ENCODE measurements at regions not wholly inside any gene's neighbourhood (a gene's known extent, or its start where the extent isn't known, plus 50 kb on each side); places are given as distances from the start of the nearest gene placed in this dataset.
A peak's percentile ranks its signal among the peaks of the same experiment; 100 is the strongest.

DNA sequence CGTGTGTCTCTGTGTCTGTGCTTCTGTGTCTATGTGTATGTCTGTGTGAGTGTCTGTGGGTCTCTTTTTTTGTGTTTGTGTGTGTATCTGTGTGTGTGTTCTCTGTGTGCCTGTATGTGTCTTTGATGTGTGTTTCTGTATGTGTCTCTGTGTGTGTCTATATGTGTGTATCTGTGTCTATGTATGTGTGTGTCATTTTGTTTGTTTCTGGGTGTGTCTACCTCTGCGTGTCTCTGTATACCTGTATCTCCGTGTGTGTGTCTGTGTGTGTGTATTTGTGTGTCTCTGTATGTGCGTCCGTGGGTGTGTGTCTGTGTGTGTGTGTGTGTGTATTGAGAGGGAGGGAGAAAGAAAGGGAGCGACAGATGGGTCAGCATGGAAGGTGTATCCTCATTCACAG lies 106.3 kb upstream of the TRABD2B start:
- Histone ChIP-seq H3K27me3 (ENCODE audit: low read depth) (no peaks in the 10 kb centered on the region), H3K36me3 (replicated peaks) (no peaks in the 10 kb centered on the region), H3K9me3 (no peaks in the 10 kb centered on the region), H3K4me1 (no peaks in the 10 kb centered on the region), H3K4me3 (no peak overlapping the region)
- DNase-seq (ENCODE audit: low spot score in 2 of 2): no peak
- in situ Hi-C loops (cut with MboI; ENCODE audit: low sequenced_read_pairs): no loop called here

DNA sequence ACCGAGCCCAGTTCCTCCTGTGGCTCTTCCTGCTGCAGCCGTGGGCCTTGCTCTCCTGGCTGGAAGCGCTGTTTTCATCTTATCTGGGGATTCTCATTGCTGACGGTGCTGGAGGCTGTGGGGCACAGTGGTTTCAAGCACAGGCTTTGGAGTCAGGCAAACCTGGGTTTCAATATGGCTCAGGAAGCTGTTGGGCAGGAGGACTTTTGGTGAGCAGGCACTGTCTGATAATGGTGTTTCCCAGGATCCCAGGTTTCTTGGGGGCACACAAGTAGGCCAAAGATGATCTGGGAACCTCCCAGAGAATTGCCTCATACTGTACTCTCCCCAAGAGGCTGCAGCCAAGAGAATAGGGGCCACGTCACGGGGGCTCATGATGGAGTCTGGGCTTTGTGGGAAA lies 105.6 kb upstream of the TRABD2B start:
- Histone ChIP-seq H3K36me3 (replicated peaks) (no peaks in the 10 kb centered on the region), H3K4me3 (no peak overlapping the region), H3K9me3 (no peaks in the 10 kb centered on the region), H3K4me1 (no peaks in the 10 kb centered on the region), H3K27me3 (ENCODE audit: low read depth) (no peaks in the 10 kb centered on the region)
- DNase-seq (ENCODE audit: low spot score in 2 of 2): no peak
- in situ Hi-C loops (cut with MboI; ENCODE audit: low sequenced_read_pairs): no loop called here

DNA sequence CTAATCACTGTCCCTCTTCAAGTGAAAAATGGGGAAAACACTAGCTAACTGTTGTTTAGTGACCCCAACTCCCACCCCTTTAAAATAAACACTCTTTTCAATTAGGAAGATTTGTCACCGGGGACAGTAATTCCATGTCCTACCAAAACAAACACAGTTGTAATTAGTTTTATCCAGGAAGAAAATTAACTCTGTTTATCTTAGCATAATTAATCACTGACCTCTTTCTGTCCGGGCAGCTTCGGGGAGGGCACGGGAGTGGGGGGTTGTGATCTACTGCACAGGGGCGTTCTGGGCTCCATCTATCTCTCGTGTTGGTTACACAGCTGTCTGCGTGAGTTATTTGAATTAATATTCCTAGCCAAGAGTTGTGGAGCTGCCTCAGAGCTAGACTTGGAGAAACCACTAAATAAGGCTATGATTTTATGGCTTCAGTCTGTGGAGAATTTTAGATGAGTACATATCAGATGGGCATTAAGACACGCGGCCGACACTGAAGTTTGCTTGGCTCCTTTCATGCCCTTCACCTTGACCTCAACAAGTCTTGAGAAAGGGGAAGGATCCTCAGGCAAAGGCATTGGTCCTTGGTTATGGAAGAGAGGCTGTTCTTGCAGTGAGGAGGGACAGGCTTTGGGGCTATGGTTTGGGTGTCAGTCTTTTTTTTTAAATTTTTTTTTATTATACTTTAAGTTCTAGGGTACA lies 102.0 kb upstream of the TRABD2B start:
- in situ Hi-C loops (cut with MboI; ENCODE audit: low sequenced_read_pairs): loop anchor here (10.0 kb wide), 1 partner anchor 136 kb away; no protein-coding TSS in a partner anchor
- Histone ChIP-seq H3K27me3 (ENCODE audit: low read depth) (no peaks in the 10 kb centered on the region), H3K4me1 (no peaks in the 10 kb centered on the region), H3K36me3 (replicated peaks) (no peaks in the 10 kb centered on the region), H3K9me3 (no peaks in the 10 kb centered on the region), H3K4me3 (no peak overlapping the region)
- DNase-seq (ENCODE audit: low spot score in 2 of 2): no peak

GRCh38 chr1:48093696-48094528 lies 96.7 kb upstream of the TRABD2B start:
- H3K9me3 ChIP-seq: no peaks in the 10 kb centered on the region
- no peaks in the 10 kb centered on the region for H3K4me1 ChIP-seq
- H3K27me3 ChIP-seq (ENCODE audit: low read depth): no peaks in the 10 kb centered on the region
- DNase-seq (ENCODE audit: low spot score in 2 of 2): peak; percentile 38 to 79
- H3K36me3 ChIP-seq (replicated peaks): no peaks in the 10 kb centered on the region
- in situ Hi-C loops (cut with MboI; ENCODE audit: low sequenced_read_pairs): loop anchor here (10.0 kb wide), 1 partner anchor 141 kb away; no protein-coding TSS in a partner anchor
- H3K4me3 ChIP-seq: no peak overlapping the region

DNA sequence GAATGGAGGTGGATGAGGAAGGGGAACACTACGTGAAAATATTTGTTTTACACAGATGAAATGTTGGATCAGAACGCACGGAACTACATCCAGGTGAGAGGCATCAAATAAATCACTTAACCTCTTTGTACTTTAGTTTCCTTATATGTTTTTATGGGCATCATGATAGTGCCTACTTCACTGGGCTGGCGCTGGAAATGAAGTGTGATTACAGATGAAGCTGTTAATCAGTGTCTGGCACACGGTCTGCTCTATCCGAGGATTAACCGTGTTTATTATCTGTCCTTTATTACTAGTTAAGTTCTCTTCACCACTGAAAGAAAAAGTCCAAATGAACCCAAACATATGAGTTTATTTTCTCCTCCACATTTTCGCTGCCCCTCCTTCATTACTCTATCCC lies 96.0 kb upstream of the TRABD2B start:
- no peaks in the 10 kb centered on the region for H3K4me1 ChIP-seq
- H3K27me3 ChIP-seq (ENCODE audit: low read depth): no peaks in the 10 kb centered on the region
- DNase-seq (ENCODE audit: low spot score in 2 of 2): no peak
- in situ Hi-C loops (cut with MboI; ENCODE audit: low sequenced_read_pairs): loop anchor here (10.0 kb wide), 1 partner anchor 142 kb away; no protein-coding TSS in a partner anchor
- no peaks in the 10 kb centered on the region for H3K36me3 ChIP-seq (replicated peaks)
- no peaks in the 10 kb centered on the region for H3K9me3 ChIP-seq
- no peak overlapping the region for H3K4me3 ChIP-seq

GRCh38 chr1:48092401-48092800 lies 95.2 kb upstream of the TRABD2B start:
- DNase-seq (ENCODE audit: low spot score in 2 of 2): no peak
- H3K9me3 ChIP-seq: no peaks in the 10 kb centered on the region
- H3K36me3 ChIP-seq (replicated peaks): no peaks in the 10 kb centered on the region
- in situ Hi-C loops (cut with MboI; ENCODE audit: low sequenced_read_pairs): loop anchor here (10.0 kb wide), 1 partner anchor 142 kb away; no protein-coding TSS in a partner anchor
- H3K4me3 ChIP-seq: no peak overlapping the region
- H3K4me1 ChIP-seq: no peaks in the 10 kb centered on the region
- no peaks in the 10 kb centered on the region for H3K27me3 ChIP-seq (ENCODE audit: low read depth)

DNA sequence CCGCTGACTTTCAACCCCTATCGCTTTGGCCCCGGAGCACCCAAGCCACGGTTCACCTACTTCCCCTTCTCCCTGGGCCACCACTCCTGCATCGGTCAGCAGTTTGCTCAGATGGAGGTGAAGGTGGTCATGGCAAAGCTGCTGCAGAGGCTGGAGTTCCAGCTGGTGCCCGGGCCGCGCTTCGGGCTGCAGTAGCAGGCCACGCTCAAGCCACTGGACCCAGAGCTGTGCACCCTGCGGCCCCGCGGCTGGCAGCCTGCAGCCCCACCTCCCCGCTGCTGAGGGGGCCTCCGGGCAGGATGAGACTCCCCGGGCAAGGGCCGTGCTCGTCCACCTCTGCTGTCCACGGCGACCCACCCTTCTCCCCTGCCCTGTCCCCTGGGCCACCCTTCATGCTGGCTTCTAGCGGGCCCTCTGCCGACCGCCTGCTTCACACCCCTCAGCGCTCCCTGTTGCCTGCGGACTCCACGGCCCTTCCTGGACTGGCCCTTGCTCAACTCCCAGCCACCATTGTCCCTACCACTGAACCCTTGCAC lies 92.2 kb upstream of the TRABD2B start:
- Histone ChIP-seq H3K36me3 (replicated peaks) (no peaks in the 10 kb centered on the region), H3K4me1 (no peaks in the 10 kb centered on the region), H3K9me3 (no peaks in the 10 kb centered on the region), H3K27me3 (ENCODE audit: low read depth) (no peaks in the 10 kb centered on the region), H3K4me3 (no peak overlapping the region)
- no peak for DNase-seq (ENCODE audit: low spot score in 2 of 2)
- in situ Hi-C loops (cut with MboI; ENCODE audit: low sequenced_read_pairs): no loop called here

DNA sequence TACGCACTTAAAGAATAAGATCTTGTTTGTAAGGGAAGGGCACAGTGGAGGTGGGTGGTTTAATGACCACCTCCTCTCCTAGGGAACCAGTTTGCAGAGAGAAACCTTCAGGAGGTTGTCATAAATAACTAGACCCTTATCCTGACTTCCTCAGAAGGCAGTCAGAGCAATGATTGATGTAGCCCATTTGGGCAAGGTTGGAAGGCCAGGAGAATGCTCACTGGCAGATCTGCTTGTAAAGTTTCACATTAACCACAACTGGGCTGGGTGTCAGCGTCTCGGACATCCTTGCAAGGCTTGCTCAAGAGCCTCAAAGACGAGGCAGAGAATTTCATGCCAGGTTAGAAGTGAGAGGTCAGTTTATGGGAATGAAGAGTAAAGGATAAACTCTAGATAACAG lies 87.6 kb upstream of the TRABD2B start:
- no peak for DNase-seq (ENCODE audit: low spot score in 2 of 2)
- H3K4me1 ChIP-seq: no peaks in the 10 kb centered on the region
- no peaks in the 10 kb centered on the region for H3K36me3 ChIP-seq (replicated peaks)
- in situ Hi-C loops (cut with MboI; ENCODE audit: low sequenced_read_pairs): no loop called here
- no peaks in the 10 kb centered on the region for H3K9me3 ChIP-seq
- H3K4me3 ChIP-seq: no peak overlapping the region
- H3K27me3 ChIP-seq (ENCODE audit: low read depth): no peaks in the 10 kb centered on the region

DNA sequence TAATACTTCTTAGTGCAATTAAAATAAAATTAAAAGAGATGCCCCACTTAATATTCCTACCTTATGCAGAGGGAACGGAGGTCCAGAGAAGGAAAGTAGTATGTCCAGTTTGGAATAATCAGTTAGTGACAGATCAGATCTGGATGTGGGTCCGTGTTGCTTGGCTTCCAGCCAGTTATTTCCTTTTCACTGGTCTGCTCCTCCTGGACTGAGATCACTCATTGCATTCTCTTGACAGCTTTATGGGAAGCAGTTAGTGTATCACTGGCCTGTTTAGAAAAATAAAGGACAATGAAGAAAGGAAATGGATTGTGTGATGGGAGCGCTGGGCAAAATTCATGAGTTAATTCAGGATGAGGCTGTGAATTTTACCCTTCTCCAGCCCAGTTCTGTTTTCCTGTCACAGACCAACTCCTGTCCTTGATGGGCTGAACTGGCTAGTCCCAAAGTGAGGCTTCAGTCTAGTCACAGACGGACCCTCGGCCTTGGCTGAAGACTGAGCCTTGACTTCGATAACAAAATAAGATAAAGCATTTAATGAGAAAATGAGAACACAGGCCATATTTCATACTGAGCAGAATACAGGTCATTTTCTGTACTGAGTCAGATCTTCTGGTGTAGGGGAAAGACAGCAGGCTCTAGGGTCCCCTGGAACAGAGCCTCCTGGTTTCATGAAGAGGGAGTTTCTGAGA lies 85.2 kb upstream of the TRABD2B start:
- H3K9me3 ChIP-seq: no peaks in the 10 kb centered on the region
- in situ Hi-C loops (cut with MboI; ENCODE audit: low sequenced_read_pairs): no loop called here
- H3K4me3 ChIP-seq: no peak overlapping the region
- H3K36me3 ChIP-seq (replicated peaks): no peaks in the 10 kb centered on the region
- H3K4me1 ChIP-seq: no peaks in the 10 kb centered on the region
- H3K27me3 ChIP-seq (ENCODE audit: low read depth): no peaks in the 10 kb centered on the region
- DNase-seq (ENCODE audit: low spot score in 2 of 2): no peak

DNA sequence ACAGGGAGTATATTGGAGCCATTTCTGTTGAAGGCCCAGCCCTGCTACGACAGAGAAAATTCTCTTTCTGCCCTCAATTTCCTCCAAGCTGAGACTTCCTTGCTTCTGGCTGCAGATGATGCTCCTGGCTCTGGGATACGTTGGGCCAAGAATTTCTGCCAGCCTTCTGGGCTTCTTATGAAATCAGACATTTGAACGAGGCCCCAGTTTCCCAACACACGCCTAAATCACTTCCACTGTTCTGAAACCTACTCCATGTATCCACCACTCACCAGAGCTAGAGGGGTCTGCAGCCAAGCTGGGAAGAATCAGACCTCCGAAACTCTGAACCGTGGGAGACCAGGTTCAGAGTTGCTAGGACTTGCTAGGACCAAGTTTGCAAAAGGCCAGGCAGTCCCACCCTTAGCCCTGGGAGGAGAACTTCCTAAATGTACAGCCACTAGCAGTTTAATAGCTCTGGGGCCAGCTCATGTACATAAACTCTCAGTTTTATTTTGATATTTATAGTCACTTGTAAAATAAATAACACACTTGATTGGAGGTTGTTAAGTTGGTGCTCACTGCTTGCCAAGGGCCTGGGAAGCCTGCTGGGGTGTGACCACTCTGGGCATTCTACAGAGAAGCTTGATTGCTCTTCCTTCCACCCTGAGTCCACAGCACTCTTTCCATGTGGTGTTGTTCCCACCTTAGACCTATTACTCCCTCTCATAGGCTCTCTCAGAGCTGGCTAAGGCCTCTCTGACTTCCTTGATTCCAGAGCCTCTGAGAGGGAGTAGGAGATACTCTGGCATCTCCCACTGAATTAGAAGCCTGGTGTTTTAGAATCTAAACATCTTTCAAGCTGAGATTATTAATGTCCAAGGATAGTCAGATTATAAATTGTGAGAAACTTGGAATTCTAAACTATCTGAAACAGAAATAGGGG lies 83.4 kb upstream of the TRABD2B start:
- Histone ChIP-seq H3K4me3 (no peak overlapping the region), H3K4me1 (no peaks in the 10 kb centered on the region), H3K9me3 (no peaks in the 10 kb centered on the region), H3K27me3 (ENCODE audit: low read depth) (no peaks in the 10 kb centered on the region), H3K36me3 (replicated peaks) (no peaks in the 10 kb centered on the region)
- no peak for DNase-seq (ENCODE audit: low spot score in 2 of 2)
- in situ Hi-C loops (cut with MboI; ENCODE audit: low sequenced_read_pairs): no loop called here

GRCh38 chr1:48079096-48079495 lies 81.9 kb upstream of the TRABD2B start:
- Histone ChIP-seq H3K9me3 (no peaks in the 10 kb centered on the region), H3K4me1 (no peaks in the 10 kb centered on the region), H3K36me3 (replicated peaks) (no peaks in the 10 kb centered on the region), H3K27me3 (ENCODE audit: low read depth) (no peaks in the 10 kb centered on the region), H3K4me3 (no peak overlapping the region)
- DNase-seq (ENCODE audit: low spot score in 2 of 2): no peak
- in situ Hi-C loops (cut with MboI; ENCODE audit: low sequenced_read_pairs): no loop called here

GRCh38 chr1:48077795-48078222 lies 80.6 kb upstream of the TRABD2B start:
- Histone ChIP-seq H3K4me1 (no peaks in the 10 kb centered on the region), H3K9me3 (no peaks in the 10 kb centered on the region), H3K4me3 (no peak overlapping the region), H3K27me3 (ENCODE audit: low read depth) (no peaks in the 10 kb centered on the region), H3K36me3 (replicated peaks) (no peaks in the 10 kb centered on the region)
- DNase-seq (ENCODE audit: low spot score in 2 of 2): no peak
- in situ Hi-C loops (cut with MboI; ENCODE audit: low sequenced_read_pairs): no loop called here

- no peaks in the 10 kb centered on the region for H3K36me3 ChIP-seq (replicated peaks)
- no peak for DNase-seq (ENCODE audit: low spot score in 2 of 2)
- no peak overlapping the region for H3K4me3 ChIP-seq
- in situ Hi-C loops (cut with MboI; ENCODE audit: low sequenced_read_pairs): no loop called here
- H3K4me1 ChIP-seq: no peaks in the 10 kb centered on the region
- H3K9me3 ChIP-seq: no peaks in the 10 kb centered on the region
- no peaks in the 10 kb centered on the region for H3K27me3 ChIP-seq (ENCODE audit: low read depth)
Observed at GRCh38 chr1:48076017-48076416, 78.8 kb upstream of the TRABD2B start.

Measured in HAP-1 (cell line).